Adipocyte (in vitro differentiated cells): ENCODE measurements at regions not wholly inside any gene's neighbourhood (a gene's known extent, or its start where the extent isn't known, plus 50 kb on each side); places are given as distances from the start of the nearest gene placed in this dataset.
A peak's percentile ranks its signal among the peaks of the same experiment; 100 is the strongest.

Source experiments
- DNase-seq: peaks from one replicate; pipeline ENCODE4 v3.0.0-alpha.2; 2015; ENCODE audit warnings: low read depth
- H3K27me3 ChIP-seq: replicated peaks from 2 replicates; pipeline ENCODE4 v1.7.0; 2013; ENCODE audit warnings: mild to moderate bottlenecking, low read length, moderate library complexity; ENCODE audit not compliant: control insufficient read depth, insufficient read depth
- H3K36me3 ChIP-seq: 2 replicates; pipeline ENCODE4 v1.7.0; 2013; ENCODE audit warnings: low read length, mild to moderate bottlenecking, moderate library complexity; ENCODE audit not compliant: control insufficient read depth, insufficient read depth, severe bottlenecking
- H3K4me1 ChIP-seq: 2 replicates; pipeline ENCODE4 v1.7.0; 2013; ENCODE audit warnings: mild to moderate bottlenecking, low read length, moderate library complexity; ENCODE audit not compliant: control insufficient read depth, insufficient read depth
- H3K4me3 ChIP-seq: 2 replicates; pipeline ENCODE4 v1.7.0; 2013; ENCODE audit warnings: mild to moderate bottlenecking, low read length, moderate library complexity
- H3K9ac ChIP-seq: 2 replicates; pipeline ENCODE4 v1.7.0; 2013; ENCODE audit warnings: mild to moderate bottlenecking, low read length, moderate library complexity
- H3K9me3 ChIP-seq: 2 replicates; pipeline ENCODE4 v1.7.0; 2013; ENCODE audit warnings: mild to moderate bottlenecking, low read length, moderate library complexity; ENCODE audit not compliant: control insufficient read depth

DNA sequence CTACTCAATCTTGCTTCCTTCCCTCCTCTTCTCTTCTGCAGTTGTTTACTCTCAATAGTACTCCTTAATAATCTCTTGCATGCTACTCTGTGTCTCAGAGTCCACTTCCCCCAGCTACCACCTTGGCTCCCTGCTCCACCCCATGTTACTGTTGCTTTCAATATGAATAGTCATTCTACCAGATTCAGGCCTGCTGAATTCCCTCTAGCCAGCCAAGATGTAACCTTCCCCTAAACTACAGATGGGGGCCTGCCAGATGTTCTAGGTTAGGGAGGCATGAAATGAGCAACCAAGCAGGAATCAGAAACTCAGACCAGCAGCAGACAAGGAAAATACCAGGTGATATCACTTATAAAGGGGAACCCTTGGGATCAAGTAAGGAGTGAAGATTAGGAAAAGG, 392.1 kb upstream of the DDHD1 start:
- no peaks in the 10 kb centered on the region for H3K27me3 ChIP-seq
- no peak for DNase-seq
- H3K9ac ChIP-seq: no peak overlapping the region
- no peaks in the 10 kb centered on the region for H3K9me3 ChIP-seq
- H3K36me3 ChIP-seq: no peaks in the 10 kb centered on the region
- peaks cover 11% of the 10 kb centered on the region for H3K4me1 ChIP-seq
- no peak overlapping the region for H3K4me3 ChIP-seq

DNA sequence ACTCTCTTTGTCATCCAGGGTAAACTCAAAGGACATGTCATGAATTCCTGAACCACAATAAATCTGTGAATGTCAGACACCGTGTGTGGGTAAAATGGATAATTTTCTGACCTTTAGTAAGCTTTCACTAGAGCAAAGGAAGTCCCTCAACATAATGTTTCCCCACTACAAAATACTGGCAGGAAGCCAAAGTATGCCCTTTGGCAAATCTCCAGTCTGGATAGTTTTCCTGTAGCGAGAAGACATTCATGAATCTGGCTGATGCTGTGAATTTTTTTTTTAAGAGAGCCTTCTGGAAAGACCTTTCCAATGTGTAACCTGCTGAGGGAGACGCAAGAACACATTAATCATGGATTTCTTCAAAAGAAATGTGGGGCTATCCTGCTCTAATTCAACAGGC, 389.6 kb upstream of the DDHD1 start:
- no peaks in the 10 kb centered on the region for H3K27me3 ChIP-seq
- no peaks in the 10 kb centered on the region for H3K9me3 ChIP-seq
- H3K4me1 ChIP-seq: peaks cover 35% of the 10 kb centered on the region
- no peak overlapping the region for H3K9ac ChIP-seq
- no peaks in the 10 kb centered on the region for H3K36me3 ChIP-seq
- no peak overlapping the region for H3K4me3 ChIP-seq
- DNase-seq: peak; percentile 27

DNA sequence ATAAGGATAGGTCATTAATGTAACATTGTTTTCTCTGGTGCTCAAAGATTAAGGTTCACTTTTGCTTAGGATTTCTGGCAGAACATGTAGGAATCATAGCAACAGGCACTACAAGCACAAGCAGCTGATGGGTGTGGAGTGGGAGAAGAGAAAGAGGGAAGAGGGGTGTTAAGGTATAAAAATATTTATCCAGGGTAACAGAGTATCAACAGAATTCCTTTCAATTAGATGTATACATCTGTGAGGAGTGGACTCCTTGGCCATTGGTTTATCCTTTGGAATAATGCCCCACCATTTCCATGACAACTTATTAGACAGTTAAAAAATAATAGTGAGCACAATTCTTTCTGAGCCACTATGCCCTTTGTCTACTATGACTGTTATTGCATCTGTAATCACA, 388.3 kb upstream of the DDHD1 start:
- Histone ChIP-seq H3K9ac (no peak overlapping the region), H3K9me3 (no peaks in the 10 kb centered on the region), H3K4me3 (no peak overlapping the region), H3K4me1 (peaks cover 45% of the 10 kb centered on the region), H3K36me3 (no peaks in the 10 kb centered on the region), H3K27me3 (no peaks in the 10 kb centered on the region)
- DNase-seq: no peak

DNA sequence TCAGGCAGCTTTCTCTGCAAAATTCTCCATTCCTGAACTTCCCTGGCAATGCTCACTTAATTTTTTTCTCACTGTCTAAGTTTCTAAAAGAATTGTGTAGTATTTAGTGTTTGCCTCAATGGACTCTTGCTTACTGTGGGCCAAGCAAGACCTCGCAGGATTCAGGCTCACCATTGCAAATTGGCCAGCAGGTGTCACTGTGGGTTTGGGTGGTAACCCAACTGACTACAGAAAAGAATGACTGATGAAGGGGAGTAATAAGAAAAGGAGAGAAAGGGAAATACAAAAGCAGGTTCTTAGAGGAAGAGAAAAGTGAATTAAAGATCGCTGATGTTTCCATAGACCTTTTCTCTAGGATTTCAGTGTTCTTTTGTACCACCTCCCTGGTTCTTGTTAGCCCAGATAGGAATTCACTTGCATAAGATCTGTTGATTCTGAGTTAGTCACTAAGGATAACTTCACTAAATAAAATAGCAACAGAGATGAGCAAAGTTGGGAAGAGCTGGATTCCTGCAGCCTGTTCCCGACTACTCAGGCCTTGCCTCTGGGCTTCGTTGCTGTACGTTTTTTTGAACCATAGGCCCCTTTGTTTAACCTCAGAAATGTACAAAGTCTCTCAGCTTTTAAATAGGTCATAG, 386.5 kb upstream of the DDHD1 start:
- Histone ChIP-seq H3K36me3 (no peaks in the 10 kb centered on the region), H3K4me3 (no peak overlapping the region), H3K4me1 (peaks cover 45% of the 10 kb centered on the region), H3K9ac (peak overlapping the region; percentile 20), H3K9me3 (no peaks in the 10 kb centered on the region), H3K27me3 (no peaks in the 10 kb centered on the region)
- peak; percentile 93 for DNase-seq

DNA sequence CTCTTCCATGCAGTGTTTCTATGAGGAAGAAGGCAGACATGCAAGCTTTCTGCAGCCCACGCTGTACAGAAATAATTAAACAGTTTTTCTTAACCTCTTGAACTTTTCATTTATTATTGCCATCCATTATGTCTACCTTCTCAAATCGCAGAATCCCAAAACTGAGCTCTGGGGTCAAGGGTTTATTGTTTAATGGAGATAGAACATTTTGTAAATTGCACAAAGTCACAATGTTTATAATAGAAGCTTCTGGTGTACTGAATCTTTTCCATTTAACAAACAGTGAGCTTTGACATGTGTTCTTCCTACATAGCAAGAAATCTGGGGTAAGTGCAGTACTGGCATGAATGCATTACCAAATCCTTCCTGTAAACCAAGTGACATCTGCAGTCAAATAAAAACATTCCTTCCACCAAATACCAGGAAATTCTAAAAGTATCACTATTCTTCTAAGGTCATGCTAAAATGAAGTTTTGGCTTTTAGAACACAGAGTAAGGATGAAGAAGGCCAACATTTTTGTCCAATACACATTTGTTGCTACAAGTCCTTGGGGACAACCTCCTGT, 385.3 kb upstream of the DDHD1 start:
- peak; percentile 74 for DNase-seq
- H3K4me1 ChIP-seq: peaks cover 45% of the 10 kb centered on the region
- H3K27me3 ChIP-seq: no peaks in the 10 kb centered on the region
- peak overlapping the region; percentile 39 for H3K9ac ChIP-seq
- H3K36me3 ChIP-seq: no peaks in the 10 kb centered on the region
- no peaks in the 10 kb centered on the region for H3K9me3 ChIP-seq
- no peak overlapping the region for H3K4me3 ChIP-seq

DNA sequence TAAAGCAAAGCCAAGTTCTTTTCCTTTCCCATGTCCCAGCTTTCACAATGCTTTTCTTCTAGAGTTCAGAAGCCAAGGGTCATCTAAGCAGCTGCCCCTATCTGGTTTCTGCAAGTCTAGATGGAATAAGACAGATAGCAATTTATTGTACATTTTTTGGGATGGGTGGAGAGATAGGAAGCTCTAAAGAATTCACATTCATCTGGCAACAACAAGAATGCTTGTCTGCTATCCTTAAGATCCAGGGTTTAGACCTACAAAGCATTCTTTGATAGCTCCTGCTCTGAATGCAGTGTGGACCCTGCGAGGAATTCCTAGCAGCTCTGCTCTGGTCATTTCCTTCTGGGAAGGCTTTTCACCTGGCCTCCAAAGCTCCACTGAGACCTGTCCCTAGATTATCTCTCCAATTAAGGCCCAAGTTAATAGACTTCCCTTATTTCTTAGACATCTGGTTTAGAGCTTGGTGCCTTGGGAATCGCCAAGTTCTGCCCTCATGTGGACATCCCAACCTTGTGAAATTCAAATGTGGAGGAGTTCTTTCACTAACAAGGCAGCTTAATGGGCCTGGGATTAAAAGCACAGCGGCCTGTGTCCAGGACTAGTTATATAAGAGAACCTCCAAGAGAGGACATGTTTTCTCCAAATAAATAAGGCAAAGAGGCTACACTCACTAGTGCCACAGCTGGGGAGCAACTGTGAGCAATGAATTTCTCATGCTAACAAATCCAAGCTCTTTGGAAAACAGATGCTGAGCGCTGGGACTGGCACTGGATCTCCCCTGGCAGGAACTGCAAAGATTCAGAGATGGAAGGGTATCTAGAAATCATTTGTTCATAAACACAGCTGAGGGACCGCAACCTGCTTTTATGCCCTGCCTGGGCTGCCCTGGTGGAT, 384.5 kb upstream of the DDHD1 start:
- Histone ChIP-seq H3K36me3 (no peaks in the 10 kb centered on the region), H3K9me3 (no peaks in the 10 kb centered on the region), H3K4me1 (peaks cover 38% of the 10 kb centered on the region), H3K4me3 (no peak overlapping the region), H3K27me3 (no peaks in the 10 kb centered on the region), H3K9ac (peak overlapping the region; percentile 38)
- peak; percentile 46 for DNase-seq

DNA sequence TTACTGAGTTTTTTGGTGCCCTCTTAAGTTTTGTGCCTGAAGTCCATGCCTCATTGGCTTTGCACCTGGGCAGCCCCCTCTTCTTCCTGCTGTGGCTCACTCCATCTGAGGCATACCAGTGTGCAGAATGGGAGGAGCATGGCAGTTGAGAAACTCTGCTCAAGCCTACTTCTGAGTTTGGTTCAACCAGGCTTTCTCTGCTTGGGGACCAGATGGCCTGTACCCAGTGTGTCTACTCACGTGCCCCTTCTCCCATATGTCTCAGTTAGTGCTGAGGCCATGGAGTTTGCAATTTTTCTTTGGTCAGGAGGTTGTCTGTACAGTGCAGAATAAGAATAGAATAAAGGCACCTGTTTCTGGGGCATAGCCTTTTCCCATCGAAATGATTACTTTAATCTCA, 383.3 kb upstream of the DDHD1 start:
- no peak overlapping the region for H3K9ac ChIP-seq
- no peak overlapping the region for H3K4me3 ChIP-seq
- no peaks in the 10 kb centered on the region for H3K36me3 ChIP-seq
- H3K27me3 ChIP-seq: no peaks in the 10 kb centered on the region
- H3K4me1 ChIP-seq: peaks cover 41% of the 10 kb centered on the region
- no peaks in the 10 kb centered on the region for H3K9me3 ChIP-seq
- no peak for DNase-seq

DNA sequence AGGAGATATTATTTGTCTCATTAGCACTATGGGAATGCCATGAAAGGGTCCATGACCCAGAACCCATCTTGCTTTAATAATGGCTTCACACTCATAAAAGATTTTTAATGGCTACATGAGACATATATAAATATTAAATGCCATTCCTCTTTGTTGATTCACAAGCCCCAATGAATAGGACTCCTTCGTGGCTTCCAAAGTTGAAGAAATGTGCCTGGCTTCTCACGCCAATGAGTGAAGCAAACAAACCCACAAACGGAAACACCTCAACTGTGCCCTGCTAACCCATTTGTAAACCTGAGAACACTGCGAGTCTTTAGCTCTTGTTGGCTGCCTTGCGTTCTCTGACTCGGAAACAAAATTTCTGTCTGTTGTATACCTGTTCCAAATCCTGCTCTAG, 381.7 kb upstream of the DDHD1 start:
- no peak for DNase-seq
- H3K9me3 ChIP-seq: no peaks in the 10 kb centered on the region

DNA sequence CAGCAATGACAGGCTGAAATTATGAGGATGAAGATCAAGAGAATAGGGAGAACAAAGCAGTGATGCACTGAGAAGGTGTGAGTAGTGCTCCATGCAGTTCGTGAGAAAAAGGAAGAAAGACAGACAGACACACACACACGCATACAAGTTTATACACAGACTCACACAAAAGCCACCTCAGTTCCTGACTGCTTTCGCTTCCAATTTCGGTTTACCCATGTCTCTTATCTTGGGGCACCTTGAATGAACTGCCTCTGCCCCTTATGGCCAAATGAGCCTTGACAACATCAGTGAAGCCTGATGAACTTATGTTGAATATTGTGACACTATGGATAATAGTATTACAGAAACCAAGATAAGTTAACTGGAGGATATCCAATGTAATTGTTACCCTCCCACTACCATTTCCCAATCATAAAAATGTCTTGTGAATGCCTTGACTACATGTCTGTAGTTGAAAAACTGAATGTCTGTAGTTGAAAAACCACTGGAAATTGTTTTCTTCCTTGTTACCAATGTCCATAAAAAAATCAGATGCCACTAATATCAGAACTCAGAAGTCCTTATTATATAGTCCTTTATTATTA, 380.4 kb upstream of the DDHD1 start:
- Histone ChIP-seq H3K9me3 (no peaks in the 10 kb centered on the region), H3K4me1 (peaks cover 30% of the 10 kb centered on the region), H3K36me3 (no peaks in the 10 kb centered on the region), H3K4me3 (no peak overlapping the region), H3K27me3 (no peaks in the 10 kb centered on the region), H3K9ac (no peak overlapping the region)
- no peak for DNase-seq

More for the DNA sequence above, 381.7 kb upstream of the DDHD1 start:
- peaks cover 40% of the 10 kb centered on the region for H3K4me1 ChIP-seq
- H3K36me3 ChIP-seq: no peaks in the 10 kb centered on the region
- no peak overlapping the region for H3K4me3 ChIP-seq
- H3K9ac ChIP-seq: no peak overlapping the region
- no peaks in the 10 kb centered on the region for H3K27me3 ChIP-seq

DNA sequence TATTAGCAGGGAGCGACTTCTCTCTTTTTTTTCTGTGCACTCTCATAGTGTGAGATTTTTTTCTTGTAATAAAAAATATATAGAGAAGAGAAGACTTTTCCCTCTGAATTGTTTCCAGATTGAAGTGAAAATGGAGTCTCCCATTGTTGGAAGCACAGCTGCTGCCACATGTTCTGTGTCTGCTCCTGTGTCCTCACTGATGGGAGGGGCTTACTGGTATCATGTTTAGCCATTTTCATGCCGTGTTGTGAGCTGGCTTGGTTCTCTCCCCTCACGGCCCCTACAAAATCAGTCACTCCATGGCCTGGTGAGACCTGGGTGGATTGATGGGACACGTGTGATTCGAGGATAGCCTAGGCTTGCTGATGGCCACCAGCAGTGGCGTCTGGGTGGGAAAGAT, 379.7 kb upstream of the DDHD1 start:
- Histone ChIP-seq H3K4me3 (no peak overlapping the region), H3K36me3 (no peaks in the 10 kb centered on the region), H3K9ac (no peak overlapping the region), H3K9me3 (no peaks in the 10 kb centered on the region), H3K27me3 (no peaks in the 10 kb centered on the region), H3K4me1 (peaks cover 30% of the 10 kb centered on the region)
- no peak for DNase-seq

DNA sequence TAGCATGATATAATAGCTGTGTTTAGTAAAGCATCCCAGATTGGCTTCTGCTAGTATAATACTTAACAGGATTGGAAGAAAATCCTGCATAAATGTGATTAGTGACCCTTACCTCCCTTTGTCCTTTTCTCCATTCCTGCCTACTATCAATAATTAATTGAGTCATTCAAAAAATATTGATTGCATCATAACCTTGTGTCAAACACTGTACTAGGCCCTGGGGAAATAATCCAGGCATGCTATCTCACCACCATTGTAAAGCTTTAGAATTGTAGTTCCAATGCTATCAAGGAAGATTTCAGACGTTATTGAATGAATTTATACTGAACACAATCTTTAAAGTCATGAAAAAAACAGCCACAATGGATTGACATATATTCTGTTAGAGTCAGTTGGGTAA, 378.6 kb upstream of the DDHD1 start:
- Histone ChIP-seq H3K36me3 (no peaks in the 10 kb centered on the region), H3K9ac (no peak overlapping the region), H3K27me3 (no peaks in the 10 kb centered on the region), H3K4me3 (no peak overlapping the region), H3K9me3 (no peaks in the 10 kb centered on the region), H3K4me1 (peaks cover 20% of the 10 kb centered on the region)
- DNase-seq: no peak
